ENCODE measurements at regions not wholly inside any gene's neighbourhood (a gene's known extent, or its start where the extent isn't known, plus 50 kb on each side); places are given as distances from the start of the nearest gene placed in this dataset.
"Not testable (repeated sequence)": the region's sequence is repeated elsewhere in the genome, so short reads cannot be mapped to it uniquely, and the experiment has no call there.

- no peak for DNase-seq (ENCODE audit: low read depth in 3 of 3)
These were observed 152.2 kb upstream of the TRPM3 start for GRCh38 chr9:71273613-71274012.

GRCh38 chr9:71271602-71272001 is 150.2 kb upstream of the TRPM3 start:
- no peak for DNase-seq (ENCODE audit: low read depth in 3 of 3)

GRCh38 chr9:71270554-71270953 is 149.1 kb upstream of the TRPM3 start:
- DNase-seq (ENCODE audit: low read depth in 3 of 3) = no peak

GRCh38 chr9:71269859-71270258 is 148.4 kb upstream of the TRPM3 start:
- DNase-seq (ENCODE audit: low read depth in 3 of 3) = no peak

- no peak for DNase-seq (ENCODE audit: low read depth in 3 of 3)
These were observed 147.6 kb upstream of the TRPM3 start for GRCh38 chr9:71268871-71269635.

- DNase-seq (ENCODE audit: low read depth in 3 of 3) = no peak
These were observed 142.0 kb upstream of the TRPM3 start for GRCh38 chr9:71263451-71263850.

- not testable (repeated sequence) for DNase-seq (ENCODE audit: low read depth in 3 of 3)
These were observed 139.0 kb upstream of the TRPM3 start for GRCh38 chr9:71260419-71260818.

- no peak for DNase-seq (ENCODE audit: low read depth in 3 of 3)
These were observed 133.3 kb upstream of the TRPM3 start for GRCh38 chr9:71254592-71255277.

GRCh38 chr9:71253011-71253410 is 131.6 kb upstream of the TRPM3 start:
- no peak for DNase-seq (ENCODE audit: low read depth in 3 of 3)

GRCh38 chr9:71250581-71250980 is 129.2 kb upstream of the TRPM3 start:
- DNase-seq (ENCODE audit: low read depth in 3 of 3) = no peak

- no peak for DNase-seq (ENCODE audit: low read depth in 3 of 3)
These were observed 128.4 kb upstream of the TRPM3 start for GRCh38 chr9:71249729-71250317.

GRCh38 chr9:71245651-71246050 is 124.2 kb upstream of the TRPM3 start:
- no peak for DNase-seq (ENCODE audit: low read depth in 3 of 3)

- DNase-seq (ENCODE audit: low read depth in 3 of 3) = no peak
These were observed 122.5 kb upstream of the TRPM3 start for GRCh38 chr9:71243951-71244350.

- no peak for DNase-seq (ENCODE audit: low read depth in 3 of 3)
These were observed 120.7 kb upstream of the TRPM3 start for GRCh38 chr9:71242081-71242480.

- no peak for DNase-seq (ENCODE audit: low read depth in 3 of 3)
These were observed 115.6 kb upstream of the TRPM3 start for GRCh38 chr9:71237051-71237450.

- no peak for DNase-seq (ENCODE audit: low read depth in 3 of 3)
These were observed 112.2 kb upstream of the TRPM3 start for GRCh38 chr9:71233646-71234045.

- DNase-seq (ENCODE audit: low read depth in 3 of 3) = no peak
These were observed 102.6 kb upstream of the TRPM3 start for GRCh38 chr9:71223953-71224538.

- no peak for DNase-seq (ENCODE audit: low read depth in 3 of 3)
These were observed 97.4 kb upstream of the TRPM3 start for GRCh38 chr9:71218774-71219173.

GRCh38 chr9:71213633-71214032 is 92.2 kb upstream of the TRPM3 start:
- DNase-seq (ENCODE audit: low read depth in 3 of 3) = no peak

- DNase-seq (ENCODE audit: low read depth in 3 of 3) = no peak
These were observed 88.9 kb upstream of the TRPM3 start for GRCh38 chr9:71210326-71210725.

GRCh38 chr9:71209890-71210289 is 88.5 kb upstream of the TRPM3 start:
- DNase-seq (ENCODE audit: low read depth in 3 of 3) = no peak

- no peak for DNase-seq (ENCODE audit: low read depth in 3 of 3)
These were observed 81.5 kb upstream of the TRPM3 start for GRCh38 chr9:71202931-71203330.

- no peak for DNase-seq (ENCODE audit: low read depth in 3 of 3)
These were observed 70.3 kb upstream of the TRPM3 start for GRCh38 chr9:71191708-71192107.

Data from stimulated activated CD4-positive, alpha-beta T cell treated with anti-CD3 and anti-CD28 coated beads, TNF-alpha, amount 100 ng/mL, for 24 hours (primary cell).